Thyroid gland (tissue), 4 donors: ENCODE measurements at regions not wholly inside any gene's neighbourhood (a gene's known extent, or its start where the extent isn't known, plus 50 kb on each side); places are given as distances from the start of the nearest gene placed in this dataset.
A peak's percentile ranks its signal among the peaks of the same experiment; 100 is the strongest.

Experiments used
- DNase-seq, 2 donors: peaks; one replicate each; pipeline ENCODE4 v3.0.0-alpha.2; 2019
- H3K27ac ChIP-seq, 3 donors: fragments of 200-600 bp; sonication (generic); 1 replicate in 2 of 3; 2 replicates in 1 of 3; pipeline ENCODE4 v1.5.1; 2016 to 2019; ENCODE audit warnings: mild to moderate bottlenecking in 1 of 3, moderate library complexity in 1 of 3
- H3K27me3 ChIP-seq: fragments of 200-600 bp; sonication (generic); one replicate; pipeline ENCODE4 v1.5.1; 2019
- H3K36me3 ChIP-seq, 2 donors: fragments of 200-600 bp; sonication (generic); one replicate each; pipeline ENCODE4 v1.5.1; 2016 to 2019
- H3K4me1 ChIP-seq, 2 donors: fragments of 200-600 bp; sonication (generic); one replicate each; pipeline ENCODE4 v1.5.1; 2017 to 2019
- H3K4me3 ChIP-seq, 3 donors: fragments of 200-600 bp; sonication (generic); replicated peaks in 1 of 3; 1 replicate in 2 of 3; 2 replicates in 1 of 3; pipeline ENCODE4 v1.5.1; 2016; ENCODE audit warnings: mild to moderate bottlenecking in 1 of 3
- H3K9me3 ChIP-seq: fragments of 200-600 bp; sonication (generic); one replicate; pipeline ENCODE4 v1.5.1; 2017
- CTCF ChIP-seq, 6 experiments: fragments of 200-600 bp in 3 of 6; fragments of 450-650 bp in 3 of 6; sonication (generic) in 3 of 6; IDR thresholded peaks; one replicate each; pipeline ENCODE4 v1.5.1; 2016 to 2019; ENCODE audit warnings: antibody characterized with exemption in 6 of 6, mild to moderate bottlenecking in 2 of 6, inconsistent platforms in 1 of 6, moderate library complexity in 1 of 6
- POLR2A ChIP-seq, 2 donors: fragments of 450-650 bp; IDR thresholded peaks; one replicate each; pipeline ENCODE4 v1.6.1; 2017; ENCODE audit warnings: antibody characterized with exemption in 2 of 2, mild to moderate bottlenecking in 2 of 2, moderate library complexity in 1 of 2
- WGBS, 2 donors: methylation state at CpG; one replicate each; pipeline ENCODE4 v1.1.5; 2017; 5-methylcytosine and 5-hydroxymethylcytosine counted together
- intact Hi-C: fragments of 100-400 bp; cut with DNase I; formaldehyde crosslinking; loops from one replicate; pipeline ENCODE4 v1.15.1; 2023

DNA sequence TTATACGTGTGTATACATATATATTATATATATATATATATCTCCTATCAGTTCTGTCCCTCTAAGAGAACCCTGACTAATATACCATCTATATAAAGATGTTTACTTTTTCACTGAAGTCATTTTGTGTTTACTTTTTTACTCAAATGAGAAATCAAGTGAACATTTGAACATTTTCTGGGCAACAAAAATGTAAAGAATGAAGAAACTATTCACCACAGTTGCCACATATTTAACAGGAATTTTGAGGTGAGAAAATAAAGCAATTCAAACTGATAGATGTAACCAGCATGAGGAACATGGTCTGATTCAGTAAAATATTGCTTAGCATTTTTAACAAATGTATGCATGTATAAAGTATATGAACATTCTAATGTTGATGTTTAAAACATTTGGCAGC lies 299.2 kb upstream of the KLHL1 start:
- intact Hi-C loops: no loop called here
- Histone ChIP-seq H3K4me3 (no peak overlapping the region), H3K9me3 (no peaks in the 10 kb centered on the region), H3K36me3 (no peaks in the 10 kb centered on the region), H3K27me3 (no peaks in the 10 kb centered on the region), H3K4me1 (no peaks in the 10 kb centered on the region), H3K27ac (no peak overlapping the region)
- TF ChIP-seq POLR2A (IDR thresholded peaks at IDR 0.05) (no peak), CTCF (IDR thresholded peaks at IDR 0.05) (no peak)
- DNase-seq: no peak
- WGBS, 2 donors: 82 to 92% methylated on average over 1 of the region's 1 CpG

GRCh38 chr13:70405266-70405665 lies 297.0 kb upstream of the KLHL1 start:
- DNase-seq: no peak
- TF ChIP-seq POLR2A (IDR thresholded peaks at IDR 0.05): no peak
- TF ChIP-seq CTCF (IDR thresholded peaks at IDR 0.05): no peak
- Histone ChIP-seq H3K4me3 (no peak overlapping the region), H3K27ac (no peak overlapping the region), H3K36me3 (no peaks in the 10 kb centered on the region), H3K27me3 (no peaks in the 10 kb centered on the region), H3K4me1 (no peaks in the 10 kb centered on the region), H3K9me3 (no peaks in the 10 kb centered on the region)
- WGBS, 2 donors: 82 to 91% methylated on average over 4 of the region's 4 CpGs
- intact Hi-C loops: no loop called here

GRCh38 chr13:70394031-70394548 lies 285.8 kb upstream of the KLHL1 start:
- no peak overlapping the region for H3K27ac ChIP-seq
- H3K9me3 ChIP-seq: no peaks in the 10 kb centered on the region
- no peaks in the 10 kb centered on the region for H3K27me3 ChIP-seq
- intact Hi-C loops: no loop called here
- H3K4me3 ChIP-seq: no peak overlapping the region
- DNase-seq: no peak
- TF ChIP-seq POLR2A (IDR thresholded peaks at IDR 0.05) (no peak), CTCF (IDR thresholded peaks at IDR 0.05) (no peak)
- H3K36me3 ChIP-seq: no peaks in the 10 kb centered on the region
- H3K4me1 ChIP-seq: no peaks in the 10 kb centered on the region

- DNase-seq: peak in 1 of 2 donors; percentile 1
- no peaks in the 10 kb centered on the region for H3K36me3 ChIP-seq
- TF ChIP-seq POLR2A (IDR thresholded peaks at IDR 0.05) (no peak), CTCF (IDR thresholded peaks at IDR 0.05) (no peak)
- no peak overlapping the region for H3K4me3 ChIP-seq
- WGBS, 2 donors: 16 to 24% methylated on average over 3 of the region's 3 CpGs
- H3K27ac ChIP-seq: no peak overlapping the region
- H3K9me3 ChIP-seq: no peaks in the 10 kb centered on the region
- no peaks in the 10 kb centered on the region for H3K27me3 ChIP-seq
- intact Hi-C loops: no loop called here
- H3K4me1 ChIP-seq: no peaks in the 10 kb centered on the region
Observed at GRCh38 chr13:70391678-70392077, 283.4 kb upstream of the KLHL1 start.

GRCh38 chr13:70390968-70391367 lies 282.7 kb upstream of the KLHL1 start:
- Histone ChIP-seq H3K36me3 (no peaks in the 10 kb centered on the region), H3K27me3 (no peaks in the 10 kb centered on the region), H3K4me3 (no peak overlapping the region), H3K4me1 (no peaks in the 10 kb centered on the region), H3K27ac (no peak overlapping the region), H3K9me3 (no peaks in the 10 kb centered on the region)
- TF ChIP-seq CTCF (IDR thresholded peaks at IDR 0.05) (no peak), POLR2A (IDR thresholded peaks at IDR 0.05) (no peak)
- 55 to 65% methylated on average over 3 of the region's 3 CpGs for WGBS, 2 donors
- DNase-seq: no peak
- intact Hi-C loops: no loop called here
